OCI-LY1 (cell line): ENCODE measurements at regions not wholly inside any gene's neighbourhood (a gene's known extent, or its start where the extent isn't known, plus 50 kb on each side); places are given as distances from the start of the nearest gene placed in this dataset.

Experiments
- EZH2 ChIP-seq: fragments of 200-600 bp; sonication (generic), shearing (Covaris generic); IDR thresholded peaks from 2 replicates; pipeline ENCODE4 v1.8.0; 2017; ENCODE audit warnings: borderline replicate concordance, mixed run types, mild to moderate bottlenecking, antibody characterized with exemption, low read length, moderate library complexity, mixed read lengths
- TF ChIP-seq, protein P1 (sequence below): fragments of 200-600 bp; sonication (generic), shearing (Covaris generic); IDR thresholded peaks from 2 replicates; pipeline ENCODE4 v1.5.1; 2017; ENCODE audit warnings: mild to moderate bottlenecking, antibody characterized with exemption, low read length, moderate library complexity, mixed read lengths

DNA sequence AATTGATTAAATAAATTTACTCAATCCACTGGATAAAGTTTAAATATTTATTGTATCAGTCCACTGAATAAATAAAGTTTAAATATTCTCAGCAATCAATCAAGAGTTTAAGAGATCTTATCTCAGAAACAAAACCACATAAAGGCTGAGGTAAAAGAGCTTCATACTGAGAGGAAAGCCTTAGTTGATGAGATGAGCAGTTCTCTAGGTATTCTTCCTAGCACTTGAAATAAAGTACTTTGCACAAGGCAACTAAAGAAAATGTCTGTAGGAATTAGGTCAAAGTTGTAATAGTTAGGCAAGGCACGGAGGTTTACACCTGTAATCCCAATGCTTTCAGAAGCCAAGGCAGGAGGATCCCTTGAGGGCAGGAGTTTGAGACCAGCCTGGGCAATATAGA is 63.5 kb downstream of the UCHL1 start:
- TF ChIP-seq, protein P1, sequence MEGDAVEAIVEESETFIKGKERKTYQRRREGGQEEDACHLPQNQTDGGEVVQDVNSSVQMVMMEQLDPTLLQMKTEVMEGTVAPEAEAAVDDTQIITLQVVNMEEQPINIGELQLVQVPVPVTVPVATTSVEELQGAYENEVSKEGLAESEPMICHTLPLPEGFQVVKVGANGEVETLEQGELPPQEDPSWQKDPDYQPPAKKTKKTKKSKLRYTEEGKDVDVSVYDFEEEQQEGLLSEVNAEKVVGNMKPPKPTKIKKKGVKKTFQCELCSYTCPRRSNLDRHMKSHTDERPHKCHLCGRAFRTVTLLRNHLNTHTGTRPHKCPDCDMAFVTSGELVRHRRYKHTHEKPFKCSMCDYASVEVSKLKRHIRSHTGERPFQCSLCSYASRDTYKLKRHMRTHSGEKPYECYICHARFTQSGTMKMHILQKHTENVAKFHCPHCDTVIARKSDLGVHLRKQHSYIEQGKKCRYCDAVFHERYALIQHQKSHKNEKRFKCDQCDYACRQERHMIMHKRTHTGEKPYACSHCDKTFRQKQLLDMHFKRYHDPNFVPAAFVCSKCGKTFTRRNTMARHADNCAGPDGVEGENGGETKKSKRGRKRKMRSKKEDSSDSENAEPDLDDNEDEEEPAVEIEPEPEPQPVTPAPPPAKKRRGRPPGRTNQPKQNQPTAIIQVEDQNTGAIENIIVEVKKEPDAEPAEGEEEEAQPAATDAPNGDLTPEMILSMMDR = no peak
- TF ChIP-seq EZH2 = no peak
